Inferior parietal cortex (tissue), 1 donor: ENCODE measurements at regions not wholly inside any gene's neighbourhood (a gene's known extent, or its start where the extent isn't known, plus 50 kb on each side); places are given as distances from the start of the nearest gene placed in this dataset.

ENCODE experiments used
- DNase-seq: peaks from one replicate; pipeline ENCODE4 v3.0.0-alpha.2; 2016; ENCODE audit errors: extremely low spot score

GRCh38 chr4:89599026-89599425 lies 237.9 kb downstream of the SNCA start:
- DNase-seq = no peak

- DNase-seq = no peak
Measured at GRCh38 chr4:89598602-89599001, 238.4 kb downstream of the SNCA start.

GRCh38 chr4:89595125-89595789 lies 241.7 kb downstream of the SNCA start:
- DNase-seq = no peak

GRCh38 chr4:89590128-89590527 lies 246.8 kb downstream of the SNCA start:
- DNase-seq = no peak

GRCh38 chr4:89588421-89588820 lies 248.5 kb downstream of the SNCA start:
- DNase-seq = no peak

GRCh38 chr4:89587364-89587763 lies 249.6 kb downstream of the SNCA start:
- no peak for DNase-seq

- peak; percentile 35 for DNase-seq
Measured at GRCh38 chr4:89586864-89587263, 250.1 kb downstream of the SNCA start.

GRCh38 chr4:89586318-89586717 lies 250.6 kb downstream of the SNCA start:
- no peak for DNase-seq

GRCh38 chr4:89582756-89583505 lies 254.0 kb downstream of the SNCA start:
- DNase-seq = no peak

GRCh38 chr4:89579771-89580170 lies 257.2 kb downstream of the SNCA start:
- no peak for DNase-seq

GRCh38 chr4:89576246-89576645 lies 260.7 kb downstream of the SNCA start:
- no peak for DNase-seq

GRCh38 chr4:89575840-89576239 lies 261.1 kb downstream of the SNCA start:
- DNase-seq = no peak

- no peak for DNase-seq
Measured at GRCh38 chr4:89574176-89574575, 262.8 kb downstream of the SNCA start.

GRCh38 chr4:89573656-89574055 lies 263.3 kb downstream of the SNCA start:
- no peak for DNase-seq

- DNase-seq = no peak
Measured at GRCh38 chr4:89572224-89572858, 264.6 kb downstream of the SNCA start.

GRCh38 chr4:89570931-89571330 lies 263.3 kb upstream of the GPRIN3 start:
- no peak for DNase-seq

- DNase-seq = no peak
Measured at GRCh38 chr4:89567936-89568335, 260.3 kb upstream of the GPRIN3 start.

- no peak for DNase-seq
Measured at GRCh38 chr4:89563431-89563830, 255.8 kb upstream of the GPRIN3 start.

- DNase-seq = no peak
Measured at GRCh38 chr4:89562746-89563145, 255.1 kb upstream of the GPRIN3 start.

GRCh38 chr4:89561048-89561447 lies 253.4 kb upstream of the GPRIN3 start:
- DNase-seq = no peak

GRCh38 chr4:89558147-89558546 lies 250.5 kb upstream of the GPRIN3 start:
- no peak for DNase-seq

- DNase-seq = no peak
Measured at GRCh38 chr4:89556601-89557305, 249.2 kb upstream of the GPRIN3 start.
